CD4-positive, alpha-beta T cell (primary cell): ENCODE measurements at regions not wholly inside any gene's neighbourhood (a gene's known extent, or its start where the extent isn't known, plus 50 kb on each side); places are given as distances from the start of the nearest gene placed in this dataset.

ENCODE experiments used
- ATAC-seq: fragments of 200-7000 bp; cut with Tn5 transposase; one replicate; pipeline ENCODE4 v1.10.0; 2022; ENCODE audit warnings: mild to moderate bottlenecking; ENCODE audit not compliant: poor library complexity
- CTCF ChIA-PET: fragments of 350-600 bp; sonication (Branson Sonifier 250); formaldehyde crosslinking; loops from one replicate; lab custom pipeline; 2021; ENCODE audit warnings: antibody characterized with exemption, inconsistent platforms; lab: Charles Lee
- POLR2A ChIA-PET: fragments of 350-600 bp; sonication (Branson Sonifier 250); formaldehyde crosslinking; loops from one replicate; lab custom pipeline; 2021; ENCODE audit warnings: antibody characterized with exemption, inconsistent platforms; lab: Charles Lee
- DNase-seq, 14 experiments: peaks; one replicate each; pipeline ENCODE4 v3.0.0-alpha.2; 2013 to 2020; ENCODE audit warnings: mixed read lengths in 2 of 14
- H3K27ac ChIP-seq, 2 donors: one replicate each; pipeline versions ENCODE4 v1.5.1 to v1.7.0; 2013; ENCODE audit warnings: low read length in 2 of 2, low read depth in 1 of 2, mild to moderate bottlenecking in 1 of 2
- H3K27me3 ChIP-seq, 2 experiments: 1 replicate in 1 of 2; 2 replicates in 1 of 2; pipeline versions ENCODE4 v1.6.1 to v1.7.0; 2013; ENCODE audit warnings: low read length in 2 of 2, control low read depth in 1 of 2, mild to moderate bottlenecking in 1 of 2, moderate library complexity in 1 of 2; ENCODE audit not compliant: insufficient read depth in 2 of 2, control insufficient read depth in 1 of 2
- H3K36me3 ChIP-seq: one replicate; pipeline ENCODE4 v1.6.1; 2013; ENCODE audit warnings: low read length, control low read depth; ENCODE audit not compliant: insufficient read depth
- H3K4me1 ChIP-seq: one replicate; pipeline ENCODE4 v1.6.1; 2013; ENCODE audit warnings: low read length, control low read depth; ENCODE audit not compliant: insufficient read depth
- H3K4me3 ChIP-seq: one replicate; pipeline ENCODE4 v1.5.1; 2013; ENCODE audit warnings: mild to moderate bottlenecking, low read length, moderate library complexity
- H3K9me3 ChIP-seq, 2 experiments: 1 replicate in 1 of 2; 2 replicates in 1 of 2; pipeline versions ENCODE4 v1.6.1 to v1.7.0; 2013; ENCODE audit warnings: low read length in 2 of 2, mild to moderate bottlenecking in 2 of 2, control low read depth in 1 of 2, moderate library complexity in 1 of 2; ENCODE audit not compliant: control insufficient read depth in 1 of 2, insufficient read depth in 1 of 2
- H3K27ac Mint-ChIP-seq: one replicate; pipeline ENCODE4 v1.8.0; 2020; ENCODE audit warnings: mixed read lengths
- H3K27me3 Mint-ChIP-seq: one replicate; pipeline ENCODE4 v1.8.0; 2021; ENCODE audit warnings: mixed read lengths
- H3K36me3 Mint-ChIP-seq: one replicate; pipeline ENCODE4 v1.8.0; 2021; ENCODE audit warnings: low read depth, mixed read lengths
- H3K4me1 Mint-ChIP-seq: one replicate; pipeline ENCODE4 v1.8.0; 2021; ENCODE audit warnings: low read depth, mixed read lengths
- H3K4me3 Mint-ChIP-seq: one replicate; pipeline ENCODE4 v1.8.0; 2020; ENCODE audit warnings: mild to moderate bottlenecking, mixed read lengths
- H3K9me3 Mint-ChIP-seq: one replicate; pipeline ENCODE4 v1.8.0; 2020; ENCODE audit warnings: mixed read lengths
- CTCF ChIP-seq: fragments of 200-600 bp; IDR thresholded peaks from one replicate; pipeline ENCODE4 v1.8.0; 2022; ENCODE audit warnings: antibody characterized with exemption, mild to moderate bottlenecking
- intact Hi-C, 2 experiments: fragments of 100-400 bp; cut with DNase I in 1 of 2; cut with micrococcal nuclease in 1 of 2; formaldehyde crosslinking; loops; one replicate each; pipeline versions ENCODE4 v1.15.1 to v1.9.0; 2023 to 2025; cut with DNase I, micrococcal nuclease

- CTCF ChIA-PET: no interaction called here
- H3K27ac ChIP-seq: no peak overlapping the region
- POLR2A ChIA-PET: no interaction called here
These were observed 76.2 kb upstream of the LPAR1 start for GRCh38 chr9:111114486-111114885.

GRCh38 chr9:111113712-111114111 is 75.4 kb upstream of the LPAR1 start:
- Histone ChIP-seq H3K9me3 (no peaks in the 10 kb centered on the region), H3K36me3 (no peaks in the 10 kb centered on the region), H3K4me3 (no peak overlapping the region), H3K27me3 (no peaks in the 10 kb centered on the region), H3K27ac (no peak overlapping the region), H3K4me1 (no peaks in the 10 kb centered on the region)
- intact Hi-C loops: no loop called here
- POLR2A ChIA-PET: no interaction called here
- Mint-ChIP-seq H3K36me3 (no peaks in the 10 kb centered on the region), H3K4me3 (no peak overlapping the region), H3K4me1 (no peaks in the 10 kb centered on the region), H3K27ac (no peak overlapping the region), H3K27me3 (no peaks in the 10 kb centered on the region), H3K9me3 (peaks cover 2% of the 10 kb centered on the region)
- CTCF ChIA-PET: no interaction called here
- TF ChIP-seq CTCF: no peak
- DNase-seq (no peak), ATAC-seq (no peak)

More at GRCh38 chr9:111114486-111114885, 76.2 kb upstream of the LPAR1 start:
- intact Hi-C loops: no loop called here
- no peaks in the 10 kb centered on the region for H3K4me1 Mint-ChIP-seq
- peaks cover 2% of the 10 kb centered on the region for H3K9me3 Mint-ChIP-seq
- ATAC-seq (no peak), DNase-seq (no peak)
- Histone ChIP-seq H3K27me3 (no peaks in the 10 kb centered on the region), H3K36me3 (no peaks in the 10 kb centered on the region), H3K9me3 (no peaks in the 10 kb centered on the region), H3K4me1 (no peaks in the 10 kb centered on the region), H3K4me3 (no peak overlapping the region)
- no peaks in the 10 kb centered on the region for H3K27me3 Mint-ChIP-seq
- H3K4me3 Mint-ChIP-seq: no peak overlapping the region
- no peaks in the 10 kb centered on the region for H3K36me3 Mint-ChIP-seq
- H3K27ac Mint-ChIP-seq: no peak overlapping the region
- TF ChIP-seq CTCF: no peak

- H3K27ac ChIP-seq: no peak overlapping the region
- ChIA-PET POLR2A (no interaction called here), CTCF (no interaction called here)
- Mint-ChIP-seq H3K9me3 (no peaks in the 10 kb centered on the region), H3K36me3 (no peaks in the 10 kb centered on the region), H3K27ac (no peak overlapping the region), H3K27me3 (no peaks in the 10 kb centered on the region), H3K4me3 (no peak overlapping the region), H3K4me1 (no peaks in the 10 kb centered on the region)
- ATAC-seq (no peak), DNase-seq (no peak)
- no peaks in the 10 kb centered on the region for H3K4me1 ChIP-seq
- intact Hi-C loops: no loop called here
- no peaks in the 10 kb centered on the region for H3K36me3 ChIP-seq
- no peaks in the 10 kb centered on the region for H3K9me3 ChIP-seq
- no peak for TF ChIP-seq CTCF
- H3K4me3 ChIP-seq: no peak overlapping the region
- H3K27me3 ChIP-seq: no peaks in the 10 kb centered on the region
These were observed 72.5 kb upstream of the LPAR1 start for GRCh38 chr9:111110805-111111204.
